GM12801 (cell line): ENCODE measurements at regions not wholly inside any gene's neighbourhood (a gene's known extent, or its start where the extent isn't known, plus 50 kb on each side); places are given as distances from the start of the nearest gene placed in this dataset.

Source experiments
- CTCF ChIP-seq: IDR thresholded peaks from one replicate; pipeline ENCODE4 v1.5.1; 2011; ENCODE audit warnings: control low read depth; ENCODE audit not compliant: insufficient read length; ENCODE audit errors: extremely low read depth

DNA sequence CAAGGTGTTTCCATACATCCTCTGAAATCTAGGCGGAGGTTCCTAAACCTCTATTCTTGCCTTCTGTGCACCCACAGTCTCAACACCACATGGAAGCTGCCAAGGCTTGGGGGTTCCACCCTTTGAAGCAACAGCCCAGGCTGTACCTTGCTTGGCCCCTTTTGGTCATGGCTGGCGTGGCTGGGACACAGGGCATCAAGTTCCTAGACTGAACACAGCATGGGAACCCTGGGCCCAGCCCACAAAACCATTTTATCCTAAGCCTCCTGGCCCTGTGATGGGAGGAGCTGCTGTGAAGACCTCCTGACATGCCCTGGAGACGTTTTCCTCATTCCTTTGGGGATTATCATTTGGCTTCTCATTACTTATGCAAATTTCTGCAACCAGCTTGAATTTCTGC lies 739.0 kb upstream of the NECTIN3 start:
- TF ChIP-seq CTCF: no peak

DNA sequence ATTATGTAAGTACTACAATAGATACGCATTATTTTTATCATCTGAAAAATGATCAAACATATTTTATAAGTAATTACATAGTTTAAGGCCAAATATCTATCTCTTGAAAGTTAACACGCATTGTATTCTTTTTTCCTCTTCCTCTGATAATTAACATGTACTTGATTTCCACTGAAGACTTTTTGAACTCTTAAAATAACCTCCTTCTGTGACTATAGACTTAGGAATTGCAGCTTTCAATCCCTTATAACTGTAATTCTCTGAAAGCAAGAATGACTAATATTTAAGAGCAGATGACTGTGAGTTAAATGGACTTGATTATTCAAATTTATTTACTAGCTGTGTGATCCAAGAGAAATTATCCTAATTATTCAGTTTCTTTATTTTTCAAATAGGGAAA lies 730.6 kb upstream of the NECTIN3 start:
- TF ChIP-seq CTCF: no peak

- TF ChIP-seq CTCF: no peak
These were observed 728.2 kb upstream of the NECTIN3 start for GRCh38 chr3:110343376-110343775.

GRCh38 chr3:110343945-110344344 lies 727.7 kb upstream of the NECTIN3 start:
- no peak for TF ChIP-seq CTCF

DNA sequence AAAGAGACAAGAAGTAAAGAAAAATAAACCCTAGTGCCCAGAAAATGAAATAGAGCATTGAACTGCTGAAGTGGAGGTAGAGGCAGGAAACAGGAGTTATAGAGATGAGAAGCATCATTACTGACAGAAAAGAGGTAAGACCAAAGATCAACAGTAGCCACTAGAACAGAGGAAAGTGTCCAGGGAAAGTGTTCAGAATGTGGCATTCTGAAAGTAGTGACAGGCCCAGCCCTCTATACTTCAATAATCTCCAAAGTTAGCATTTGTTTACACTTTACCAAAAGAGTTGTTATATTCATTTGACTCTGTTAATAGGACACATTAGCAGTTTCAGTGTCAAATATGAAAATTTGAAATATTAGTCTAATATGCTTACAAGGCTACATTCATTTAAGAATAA lies 727.1 kb upstream of the NECTIN3 start:
- TF ChIP-seq CTCF: no peak

GRCh38 chr3:110344897-110345767 lies 726.5 kb upstream of the NECTIN3 start:
- TF ChIP-seq CTCF: no peak

GRCh38 chr3:110349295-110349694 lies 722.3 kb upstream of the NECTIN3 start:
- TF ChIP-seq CTCF: no peak
